Esophagus muscularis mucosa (tissue), 3 donors: ENCODE measurements at regions not wholly inside any gene's neighbourhood (a gene's known extent, or its start where the extent isn't known, plus 50 kb on each side); places are given as distances from the start of the nearest gene placed in this dataset.

Experiments used
- POLR2A ChIP-seq: fragments of 450-650 bp; IDR thresholded peaks from one replicate; pipeline ENCODE4 v1.6.1; 2017; ENCODE audit warnings: antibody characterized with exemption, moderate library complexity, mild to moderate bottlenecking, low read depth
- TF ChIP-seq, protein P1 (sequence below), 3 experiments: fragments of 200-600 bp in 2 of 3; fragments of 450-650 bp in 1 of 3; sonication (generic) in 2 of 3; IDR thresholded peaks; one replicate each; pipeline ENCODE4 v1.5.1; 2017 to 2019; ENCODE audit warnings: antibody characterized with exemption in 3 of 3, mild to moderate bottlenecking in 2 of 3, moderate library complexity in 1 of 3

- TF ChIP-seq, protein P1, sequence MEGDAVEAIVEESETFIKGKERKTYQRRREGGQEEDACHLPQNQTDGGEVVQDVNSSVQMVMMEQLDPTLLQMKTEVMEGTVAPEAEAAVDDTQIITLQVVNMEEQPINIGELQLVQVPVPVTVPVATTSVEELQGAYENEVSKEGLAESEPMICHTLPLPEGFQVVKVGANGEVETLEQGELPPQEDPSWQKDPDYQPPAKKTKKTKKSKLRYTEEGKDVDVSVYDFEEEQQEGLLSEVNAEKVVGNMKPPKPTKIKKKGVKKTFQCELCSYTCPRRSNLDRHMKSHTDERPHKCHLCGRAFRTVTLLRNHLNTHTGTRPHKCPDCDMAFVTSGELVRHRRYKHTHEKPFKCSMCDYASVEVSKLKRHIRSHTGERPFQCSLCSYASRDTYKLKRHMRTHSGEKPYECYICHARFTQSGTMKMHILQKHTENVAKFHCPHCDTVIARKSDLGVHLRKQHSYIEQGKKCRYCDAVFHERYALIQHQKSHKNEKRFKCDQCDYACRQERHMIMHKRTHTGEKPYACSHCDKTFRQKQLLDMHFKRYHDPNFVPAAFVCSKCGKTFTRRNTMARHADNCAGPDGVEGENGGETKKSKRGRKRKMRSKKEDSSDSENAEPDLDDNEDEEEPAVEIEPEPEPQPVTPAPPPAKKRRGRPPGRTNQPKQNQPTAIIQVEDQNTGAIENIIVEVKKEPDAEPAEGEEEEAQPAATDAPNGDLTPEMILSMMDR (IDR thresholded peaks at IDR 0.05): no peak
- TF ChIP-seq POLR2A: no peak
These were observed 72.2 kb upstream of the PPP3CA start for GRCh38 chr4:101419336-101420135.
